GM12874 (cell line): ENCODE measurements at regions not wholly inside any gene's neighbourhood (a gene's known extent, or its start where the extent isn't known, plus 50 kb on each side); places are given as distances from the start of the nearest gene placed in this dataset.

ENCODE experiments used
- CTCF ChIP-seq: IDR thresholded peaks from 2 replicates; pipeline ENCODE4 v1.5.1; 2011; ENCODE audit warnings: low read depth, mild to moderate bottlenecking, control low read depth, low read length, moderate library complexity; ENCODE audit not compliant: insufficient read depth

- no peak for TF ChIP-seq CTCF
Observed at GRCh38 chr1:4024811-4025210, 124.7 kb upstream of the C1orf174 start.

- TF ChIP-seq CTCF: no peak
Observed at GRCh38 chr1:4025752-4026151, 125.7 kb upstream of the C1orf174 start.

- TF ChIP-seq CTCF: no peak
Observed at GRCh38 chr1:4027008-4027407, 126.9 kb upstream of the C1orf174 start.

GRCh38 chr1:4027492-4028138 is 127.5 kb upstream of the C1orf174 start:
- TF ChIP-seq CTCF: no peak

GRCh38 chr1:4028139-4028501 is 128.0 kb upstream of the C1orf174 start:
- TF ChIP-seq CTCF: no peak

GRCh38 chr1:4029376-4029775 is 129.3 kb upstream of the C1orf174 start:
- no peak for TF ChIP-seq CTCF

GRCh38 chr1:4032571-4032970 is 132.5 kb upstream of the C1orf174 start:
- no peak for TF ChIP-seq CTCF
